ENCODE measurements at regions not wholly inside any gene's neighbourhood (a gene's known extent, or its start where the extent isn't known, plus 50 kb on each side); places are given as distances from the start of the nearest gene placed in this dataset.

DNA sequence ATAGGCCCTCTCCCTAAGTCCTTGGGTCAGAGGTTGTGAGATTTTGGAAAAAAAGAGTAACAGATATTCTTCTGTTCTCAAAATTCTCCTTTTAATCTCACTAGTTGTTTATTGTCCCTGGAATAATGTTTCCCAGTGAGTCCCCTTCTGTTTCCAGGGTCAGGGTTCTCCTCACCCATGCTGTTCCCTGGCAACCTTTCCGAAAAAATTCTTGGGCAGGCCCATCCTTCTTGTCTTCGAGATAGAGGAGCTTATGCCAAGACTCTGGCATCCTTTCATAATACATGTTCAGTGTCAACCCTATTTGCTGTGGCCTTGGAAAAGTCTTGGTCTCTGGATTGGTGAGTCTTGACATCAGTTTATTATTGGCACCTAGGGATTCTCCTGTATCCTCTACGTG lies 212.4 kb upstream of the FAR2 start:
- Histone ChIP-seq H3K4me1 (peaks cover 0 to 5% (median 3%) of the 10 kb centered on the region in 4 donors), H3K4me3 (no peak overlapping the region), H3K27me3 (no peaks in the 10 kb centered on the region), H3K9me3 (no peaks in the 10 kb centered on the region), H3K36me3 (no peaks in the 10 kb centered on the region), H3K27ac (no peak overlapping the region)
- intact Hi-C loops (cut with DNase I): no loop called here
- 55 to 75% methylated on average over 3 of the region's 3 CpGs for WGBS, 2 donors
- TF ChIP-seq POLR2A (IDR thresholded peaks at IDR 0.05): no peak
- no peak for TF ChIP-seq POLR2AphosphoS5 (IDR thresholded peaks at IDR 0.05)
- TF ChIP-seq, protein P1, sequence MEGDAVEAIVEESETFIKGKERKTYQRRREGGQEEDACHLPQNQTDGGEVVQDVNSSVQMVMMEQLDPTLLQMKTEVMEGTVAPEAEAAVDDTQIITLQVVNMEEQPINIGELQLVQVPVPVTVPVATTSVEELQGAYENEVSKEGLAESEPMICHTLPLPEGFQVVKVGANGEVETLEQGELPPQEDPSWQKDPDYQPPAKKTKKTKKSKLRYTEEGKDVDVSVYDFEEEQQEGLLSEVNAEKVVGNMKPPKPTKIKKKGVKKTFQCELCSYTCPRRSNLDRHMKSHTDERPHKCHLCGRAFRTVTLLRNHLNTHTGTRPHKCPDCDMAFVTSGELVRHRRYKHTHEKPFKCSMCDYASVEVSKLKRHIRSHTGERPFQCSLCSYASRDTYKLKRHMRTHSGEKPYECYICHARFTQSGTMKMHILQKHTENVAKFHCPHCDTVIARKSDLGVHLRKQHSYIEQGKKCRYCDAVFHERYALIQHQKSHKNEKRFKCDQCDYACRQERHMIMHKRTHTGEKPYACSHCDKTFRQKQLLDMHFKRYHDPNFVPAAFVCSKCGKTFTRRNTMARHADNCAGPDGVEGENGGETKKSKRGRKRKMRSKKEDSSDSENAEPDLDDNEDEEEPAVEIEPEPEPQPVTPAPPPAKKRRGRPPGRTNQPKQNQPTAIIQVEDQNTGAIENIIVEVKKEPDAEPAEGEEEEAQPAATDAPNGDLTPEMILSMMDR (IDR thresholded peaks at IDR 0.05): no peak
- no peak for TF ChIP-seq EP300 (IDR thresholded peaks at IDR 0.05)
- DNase-seq: no peak

DNA sequence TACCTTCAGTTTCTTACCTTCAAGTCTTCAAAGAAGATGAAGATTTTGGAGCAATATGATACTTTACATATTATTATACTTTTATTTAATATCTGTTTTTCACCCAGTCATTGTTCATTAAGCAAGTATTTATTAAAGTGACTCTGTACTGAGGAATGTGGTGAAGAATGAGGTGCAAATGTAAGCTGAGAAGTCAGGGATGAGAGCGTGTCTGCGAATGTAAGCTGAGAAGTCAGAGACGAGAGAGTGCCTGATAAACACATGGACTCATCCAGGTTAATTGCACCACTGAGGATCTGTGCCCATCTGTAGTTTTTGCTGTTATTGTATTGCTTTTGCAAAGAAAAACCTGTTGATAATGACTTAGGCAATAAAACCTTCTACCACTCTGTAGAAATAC lies 211.9 kb upstream of the FAR2 start:
- DNase-seq: no peak
- Histone ChIP-seq H3K27ac (no peak overlapping the region), H3K36me3 (no peaks in the 10 kb centered on the region), H3K4me1 (peaks cover 0 to 5% (median 3%) of the 10 kb centered on the region in 4 donors), H3K9me3 (no peaks in the 10 kb centered on the region), H3K4me3 (no peak overlapping the region), H3K27me3 (no peaks in the 10 kb centered on the region)
- intact Hi-C loops (cut with DNase I): no loop called here
- 57 to 74% methylated on average over 3 of the region's 3 CpGs for WGBS, 2 donors
- TF ChIP-seq, protein P1 (IDR thresholded peaks at IDR 0.05): no peak
- TF ChIP-seq EP300 (IDR thresholded peaks at IDR 0.05) (no peak), POLR2A (IDR thresholded peaks at IDR 0.05) (no peak), POLR2AphosphoS5 (IDR thresholded peaks at IDR 0.05) (no peak)

DNA sequence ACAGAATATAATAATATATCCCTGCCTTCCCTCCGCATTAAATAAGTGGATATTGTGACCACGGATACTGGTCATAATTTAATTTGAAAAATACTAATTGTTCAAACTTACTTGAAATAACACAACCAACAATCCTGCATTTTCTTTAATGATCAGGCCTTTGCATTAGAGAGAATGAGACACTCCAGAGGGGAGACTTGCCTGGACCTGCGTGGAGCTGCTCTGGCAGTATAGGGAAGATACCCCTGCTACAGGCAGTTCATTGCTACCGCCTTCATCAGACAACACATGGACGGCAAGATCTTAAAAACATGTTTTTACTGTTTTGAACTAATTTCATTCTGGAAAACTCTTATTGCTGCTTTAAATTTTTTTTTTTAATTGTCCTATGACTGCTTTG lies 211.0 kb upstream of the FAR2 start:
- H3K4me3 ChIP-seq: no peak overlapping the region
- H3K36me3 ChIP-seq: no peaks in the 10 kb centered on the region
- intact Hi-C loops (cut with DNase I): no loop called here
- H3K27ac ChIP-seq: no peak overlapping the region
- 90 to 91% methylated on average over 5 of the region's 5 CpGs for WGBS, 2 donors
- H3K4me1 ChIP-seq: peaks cover 0 to 5% (median 3%) of the 10 kb centered on the region in 4 donors
- H3K9me3 ChIP-seq: no peaks in the 10 kb centered on the region
- no peaks in the 10 kb centered on the region for H3K27me3 ChIP-seq
- TF ChIP-seq, protein P1 (IDR thresholded peaks at IDR 0.05): no peak
- TF ChIP-seq POLR2AphosphoS5 (IDR thresholded peaks at IDR 0.05): no peak
- no peak for TF ChIP-seq EP300 (IDR thresholded peaks at IDR 0.05)
- TF ChIP-seq POLR2A (IDR thresholded peaks at IDR 0.05): no peak
- no peak for DNase-seq

DNA sequence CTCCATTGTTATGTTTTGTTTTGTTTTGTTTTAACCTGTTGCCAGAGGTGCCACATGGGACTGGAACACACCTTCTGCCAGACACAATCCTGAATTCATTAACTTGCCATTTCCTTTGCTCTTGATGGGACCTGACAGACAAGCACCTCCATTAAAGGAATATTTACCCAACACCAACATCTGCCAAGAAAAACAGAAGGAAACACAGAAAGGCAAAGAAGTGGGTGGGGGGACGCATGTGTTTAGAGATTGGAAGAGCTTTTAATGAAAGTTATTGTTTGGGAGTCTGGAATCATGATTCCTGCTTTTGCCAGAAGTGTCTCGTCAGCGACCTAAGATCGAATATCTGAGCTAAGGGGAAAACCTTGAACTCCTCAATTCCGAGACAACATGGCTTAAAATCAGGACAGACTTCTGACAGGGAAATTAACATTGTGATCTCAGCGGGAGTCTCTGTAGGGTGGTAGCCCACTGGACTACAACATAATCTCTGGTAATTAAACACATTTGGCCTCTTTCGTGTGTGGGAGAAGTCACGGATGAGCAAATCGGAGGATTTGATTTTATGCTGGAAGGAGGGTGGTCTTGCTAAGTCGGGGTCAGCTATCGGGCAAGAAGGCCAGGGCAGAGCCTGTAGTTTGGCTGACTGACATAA lies 210.4 kb upstream of the FAR2 start:
- TF ChIP-seq POLR2A (IDR thresholded peaks at IDR 0.05): no peak
- no peak for TF ChIP-seq POLR2AphosphoS5 (IDR thresholded peaks at IDR 0.05)
- TF ChIP-seq, protein P1 (IDR thresholded peaks at IDR 0.05): no peak
- no peak for TF ChIP-seq EP300 (IDR thresholded peaks at IDR 0.05)
- WGBS, 2 donors: 76 to 77% methylated on average over 11 of the region's 11 CpGs
- intact Hi-C loops (cut with DNase I): no loop called here
- H3K27me3 ChIP-seq: no peaks in the 10 kb centered on the region
- peak overlapping the region in 1 of 4 donors; percentile 20 for H3K27ac ChIP-seq
- H3K9me3 ChIP-seq: no peaks in the 10 kb centered on the region
- no peaks in the 10 kb centered on the region for H3K36me3 ChIP-seq
- DNase-seq: no peak
- no peak overlapping the region for H3K4me3 ChIP-seq
- peaks cover 0 to 5% (median 3%) of the 10 kb centered on the region in 4 donors for H3K4me1 ChIP-seq

DNA sequence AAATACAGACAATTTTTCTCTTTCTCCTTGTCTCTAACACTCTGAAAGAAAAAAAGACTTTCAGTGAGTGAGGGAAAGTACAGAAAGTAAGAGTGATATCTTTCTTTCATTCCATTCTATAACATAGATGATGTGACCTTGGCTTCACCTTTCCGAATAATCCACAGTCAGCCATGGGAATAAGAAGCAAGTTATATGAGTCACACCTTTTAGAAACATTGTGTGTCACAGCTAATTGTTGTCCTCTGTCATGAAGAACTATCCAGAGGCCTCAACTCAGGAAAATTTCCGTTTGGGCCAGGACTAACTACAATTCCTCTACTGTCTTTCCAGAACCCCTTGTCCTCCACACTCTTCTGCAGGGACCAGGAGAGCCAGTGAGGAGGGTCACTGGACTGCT lies 209.7 kb upstream of the FAR2 start:
- Histone ChIP-seq H3K27ac (no peak overlapping the region), H3K9me3 (no peaks in the 10 kb centered on the region), H3K4me1 (peaks cover 0 to 4% (median 2%) of the 10 kb centered on the region in 4 donors), H3K4me3 (no peak overlapping the region), H3K36me3 (no peaks in the 10 kb centered on the region), H3K27me3 (no peaks in the 10 kb centered on the region)
- TF ChIP-seq EP300 (IDR thresholded peaks at IDR 0.05) (no peak), POLR2A (IDR thresholded peaks at IDR 0.05) (no peak), POLR2AphosphoS5 (IDR thresholded peaks at IDR 0.05) (no peak)
- TF ChIP-seq, protein P1 (IDR thresholded peaks at IDR 0.05): no peak
- DNase-seq: no peak
- intact Hi-C loops (cut with DNase I): no loop called here
- WGBS, 2 donors: 72 to 82% methylated on average over 2 of the region's 2 CpGs
